Urinary bladder (tissue), 3 donors: ENCODE measurements at regions not wholly inside any gene's neighbourhood (a gene's known extent, or its start where the extent isn't known, plus 50 kb on each side); places are given as distances from the start of the nearest gene placed in this dataset.
"Not testable (repeated sequence)": the region's sequence is repeated elsewhere in the genome, so short reads cannot be mapped to it uniquely, and the experiment has no call there.

Experiments
- DNase-seq: peaks from one replicate; pipeline ENCODE4 v3.0.0-alpha.2; 2015; ENCODE audit errors: extremely low spot score
- H3K27ac ChIP-seq: one replicate; pipeline ENCODE4 v1.5.1; 2013; ENCODE audit warnings: low read depth, mild to moderate bottlenecking, moderate library complexity
- H3K36me3 ChIP-seq: one replicate; pipeline ENCODE4 v1.6.1; 2013; ENCODE audit warnings: mild to moderate bottlenecking, moderate library complexity; ENCODE audit not compliant: insufficient read depth
- H3K4me1 ChIP-seq: one replicate; pipeline ENCODE4 v1.6.1; 2013; ENCODE audit warnings: mild to moderate bottlenecking, moderate library complexity; ENCODE audit not compliant: insufficient read depth
- H3K4me3 ChIP-seq: one replicate; pipeline ENCODE4 v1.5.1; 2013; ENCODE audit warnings: low read depth, low read length
- WGBS: extraction: QIAGEN DNeasy Blood & Tissue Kit; methylation state at CpG from one replicate; pipeline ENCODE4 v1.1.7; 2013; 5-methylcytosine and 5-hydroxymethylcytosine counted together
- donor health status: healthy with polysubstance abuse.
- donor health status: healthy.

- not testable (repeated sequence) for H3K27ac ChIP-seq, DNase-seq, H3K4me1 ChIP-seq, H3K4me3 ChIP-seq, H3K36me3 ChIP-seq
- WGBS = 46% methylated on average over 2 of the region's 2 CpGs
Measured at GRCh38 chr16:31581065-31581464, 53.4 kb downstream of the AHSP start.

- not testable (repeated sequence) for H3K4me1 ChIP-seq
- 78% methylated on average over 9 of the region's 9 CpGs for WGBS
Measured at GRCh38 chr16:31601737-31602384, 74.2 kb downstream of the AHSP start.

GRCh38 chr16:31618130-31618529 is 90.4 kb downstream of the AHSP start:
- Histone ChIP-seq H3K4me1 (no peaks in the 10 kb centered on the region), H3K27ac (no peak overlapping the region)

More at GRCh38 chr16:31601737-31602384, 74.2 kb downstream of the AHSP start:
- not testable (repeated sequence) for H3K4me3 ChIP-seq, DNase-seq, H3K36me3 ChIP-seq, H3K27ac ChIP-seq

GRCh38 chr16:31636433-31636832 is 108.7 kb downstream of the AHSP start:
- Histone ChIP-seq H3K36me3 (no peaks in the 10 kb centered on the region), H3K4me3 (no peak overlapping the region), H3K4me1 (no peaks in the 10 kb centered on the region), H3K27ac (no peak overlapping the region)
- WGBS = 89% methylated on average over 7 of the region's 7 CpGs
- no peak for DNase-seq

More at GRCh38 chr16:31618130-31618529, 90.4 kb downstream of the AHSP start:
- no peak overlapping the region for H3K4me3 ChIP-seq
- no peak for DNase-seq
- H3K36me3 ChIP-seq = no peaks in the 10 kb centered on the region

GRCh38 chr16:31641279-31641678 is 113.6 kb downstream of the AHSP start:
- Histone ChIP-seq H3K27ac (no peak overlapping the region), H3K4me1 (no peaks in the 10 kb centered on the region), H3K36me3 (no peaks in the 10 kb centered on the region), H3K4me3 (no peak overlapping the region)
- 75% methylated on average over 4 of the region's 4 CpGs for WGBS
- no peak for DNase-seq

- not testable (repeated sequence) for H3K4me1 ChIP-seq, DNase-seq, H3K4me3 ChIP-seq, H3K36me3 ChIP-seq, H3K27ac ChIP-seq
- 79% methylated on average over 4 of the region's 4 CpGs for WGBS
Measured at GRCh38 chr16:31655674-31656073, 128.0 kb downstream of the AHSP start.

- no peaks in the 10 kb centered on the region for H3K36me3 ChIP-seq
- H3K4me1 ChIP-seq = no peaks in the 10 kb centered on the region
- H3K27ac ChIP-seq = no peak overlapping the region
- no peak for DNase-seq
- H3K4me3 ChIP-seq = no peak overlapping the region
- WGBS = 39% methylated on average over 3 of the region's 3 CpGs
Measured at GRCh38 chr16:31664683-31665482, 137.2 kb downstream of the AHSP start.

GRCh38 chr16:31674686-31675085 is 147.0 kb downstream of the AHSP start:
- no peak for DNase-seq
- 47% methylated on average over 1 of the region's 1 CpG for WGBS
- H3K4me3 ChIP-seq = no peak overlapping the region
- peaks cover 2% of the 10 kb centered on the region for H3K36me3 ChIP-seq
- H3K27ac ChIP-seq = no peak overlapping the region
- no peaks in the 10 kb centered on the region for H3K4me1 ChIP-seq

- no peak for DNase-seq
- no peak overlapping the region for H3K27ac ChIP-seq
- H3K4me3 ChIP-seq = no peak overlapping the region
- H3K36me3 ChIP-seq = peaks cover 2% of the 10 kb centered on the region
- H3K4me1 ChIP-seq = no peaks in the 10 kb centered on the region
Measured at GRCh38 chr16:31676731-31677130, 149.0 kb downstream of the AHSP start.

- H3K4me1 ChIP-seq = no peaks in the 10 kb centered on the region
- H3K4me3 ChIP-seq = no peak overlapping the region
- H3K27ac ChIP-seq = no peak overlapping the region
- 69% methylated on average over 7 of the region's 7 CpGs for WGBS
- H3K36me3 ChIP-seq = no peaks in the 10 kb centered on the region
- no peak for DNase-seq
Measured at GRCh38 chr16:31678649-31679325, 151.1 kb downstream of the AHSP start.

GRCh38 chr16:31689331-31689730 is 161.6 kb downstream of the AHSP start:
- WGBS = 69% methylated on average over 2 of the region's 2 CpGs
- not testable (repeated sequence) for DNase-seq, H3K27ac ChIP-seq, H3K4me3 ChIP-seq, H3K4me1 ChIP-seq, H3K36me3 ChIP-seq

GRCh38 chr16:31692338-31692737 is 164.6 kb downstream of the AHSP start:
- 86% methylated on average over 3 of the region's 3 CpGs for WGBS

GRCh38 chr16:31693733-31694132 is 166.0 kb downstream of the AHSP start:
- Histone ChIP-seq H3K4me3 (no peak overlapping the region), H3K27ac (no peak overlapping the region), H3K4me1 (no peaks in the 10 kb centered on the region), H3K36me3 (no peaks in the 10 kb centered on the region)
- 93% methylated on average over 6 of the region's 6 CpGs for WGBS
- DNase-seq = no peak

More at GRCh38 chr16:31692338-31692737, 164.6 kb downstream of the AHSP start:
- DNase-seq, H3K4me1 ChIP-seq, H3K27ac ChIP-seq, H3K4me3 ChIP-seq, H3K36me3 ChIP-seq: not testable (repeated sequence)

- no peak overlapping the region for H3K27ac ChIP-seq
- no peak for DNase-seq
- H3K4me1 ChIP-seq = no peaks in the 10 kb centered on the region
- 93% methylated on average over 2 of the region's 2 CpGs for WGBS
- H3K36me3 ChIP-seq = no peaks in the 10 kb centered on the region
- H3K4me3 ChIP-seq = no peak overlapping the region
Measured at GRCh38 chr16:31694461-31694860, 166.8 kb downstream of the AHSP start.
